GM23248 (cell line): ENCODE measurements at regions not wholly inside any gene's neighbourhood (a gene's known extent, or its start where the extent isn't known, plus 50 kb on each side); places are given as distances from the start of the nearest gene placed in this dataset.

Experiments
- EZH2 ChIP-seq: fragments of 200-600 bp; sonication (generic); IDR thresholded peaks from 2 replicates; pipeline ENCODE4 v1.6.1; 2018; ENCODE audit warnings: antibody characterized with exemption, mild to moderate bottlenecking; ENCODE audit not compliant: insufficient read depth, poor library complexity, severe bottlenecking
- EZH2phosphoT487 ChIP-seq: fragments of 200-600 bp; sonication (generic); IDR thresholded peaks from 2 replicates; pipeline ENCODE4 v1.6.1; 2018; ENCODE audit warnings: antibody characterized with exemption, moderate library complexity, mild to moderate bottlenecking, low read depth; ENCODE audit not compliant: insufficient read depth

DNA sequence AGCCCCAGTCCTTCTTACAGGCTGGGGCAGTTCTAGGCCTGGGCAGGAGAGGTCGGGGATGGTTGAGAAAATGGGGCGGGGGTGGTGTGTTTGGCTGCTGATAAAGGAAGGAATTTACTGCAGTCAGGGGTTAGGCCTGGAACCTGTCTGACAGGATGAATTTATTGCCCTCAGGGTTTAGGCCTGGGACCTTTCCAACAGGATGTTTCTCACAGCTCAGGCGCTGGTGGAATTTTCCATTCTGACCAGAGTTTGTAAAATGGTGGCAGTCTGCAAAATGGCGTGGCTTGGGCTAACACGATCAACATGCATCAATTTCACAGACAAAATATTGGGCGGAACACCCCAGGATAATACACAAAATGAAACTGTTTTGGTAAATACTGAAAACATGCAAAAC lies 83.5 kb upstream of the SPIN4 start:
- TF ChIP-seq EZH2, result no peak
- TF ChIP-seq EZH2phosphoT487, result no peak
